GM19468 (cell line): ENCODE measurements at regions not wholly inside any gene's neighbourhood (a gene's known extent, or its start where the extent isn't known, plus 50 kb on each side); places are given as distances from the start of the nearest gene placed in this dataset.

Experiments used
- ATAC-seq: cut with Tn5 transposase; IDR thresholded peaks from one replicate; pipeline ENCODE4 v1.9.1; 2021; ENCODE audit warnings: mild to moderate bottlenecking, moderate library complexity, moderate number of reproducible peaks; ENCODE audit not compliant: unreplicated experiment; ENCODE audit errors: extremely low read depth

DNA sequence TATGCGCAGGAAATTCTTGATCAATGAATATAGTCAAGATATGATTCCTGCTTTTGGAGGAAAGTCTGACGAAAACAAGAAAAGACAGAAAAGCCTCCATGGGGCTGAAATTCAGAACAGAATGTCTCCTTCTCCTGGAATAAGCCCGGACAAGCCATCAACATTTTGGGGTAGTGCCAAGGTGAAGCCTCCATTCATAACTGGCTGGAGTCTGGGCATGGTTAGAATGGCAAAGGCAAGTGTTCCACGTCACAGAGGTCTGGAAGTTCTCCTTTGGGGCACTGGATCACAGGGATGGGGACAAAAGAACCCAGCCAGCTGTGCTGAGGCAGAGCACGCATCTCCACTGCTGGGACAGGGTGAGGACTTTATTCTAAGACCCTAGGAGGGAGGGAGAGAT, 505.7 kb downstream of the CMPK2 start:
- ATAC-seq: no peak

DNA sequence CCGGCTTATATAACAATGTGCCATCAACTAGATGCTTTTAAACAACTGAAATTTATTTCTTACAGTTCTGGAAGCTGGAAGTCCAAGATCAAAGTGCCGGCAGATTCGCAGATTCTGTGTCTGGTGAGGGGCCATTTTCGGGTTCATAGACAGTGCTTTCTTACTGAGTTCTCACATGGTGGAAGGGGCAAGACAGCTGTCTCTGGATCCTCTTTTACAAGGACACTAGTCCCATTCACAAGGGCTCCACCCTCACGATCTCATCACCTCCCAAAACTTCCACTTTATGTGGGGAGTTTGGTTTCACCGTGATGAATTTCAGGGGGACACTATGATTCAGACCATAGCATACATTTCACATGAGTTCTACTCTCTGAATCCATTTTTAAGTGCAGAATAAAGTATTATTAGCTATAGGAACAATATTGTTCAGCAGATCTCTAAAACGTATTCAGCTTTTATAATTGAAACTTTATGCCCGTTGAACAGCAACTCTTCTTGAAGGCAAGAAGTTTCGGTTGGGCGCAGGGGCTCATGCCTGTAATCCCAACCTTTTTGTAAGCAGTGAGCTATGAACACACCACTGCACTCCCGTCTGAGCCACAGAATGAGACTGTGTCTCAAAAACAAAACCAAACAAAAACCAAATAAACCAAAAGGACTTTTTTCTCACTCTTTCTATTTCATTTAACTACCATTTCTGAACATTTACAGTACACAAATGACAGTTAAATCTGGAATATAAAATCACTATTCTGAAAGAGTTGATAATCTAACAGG, 502.8 kb downstream of the CMPK2 start:
- ATAC-seq: no peak

DNA sequence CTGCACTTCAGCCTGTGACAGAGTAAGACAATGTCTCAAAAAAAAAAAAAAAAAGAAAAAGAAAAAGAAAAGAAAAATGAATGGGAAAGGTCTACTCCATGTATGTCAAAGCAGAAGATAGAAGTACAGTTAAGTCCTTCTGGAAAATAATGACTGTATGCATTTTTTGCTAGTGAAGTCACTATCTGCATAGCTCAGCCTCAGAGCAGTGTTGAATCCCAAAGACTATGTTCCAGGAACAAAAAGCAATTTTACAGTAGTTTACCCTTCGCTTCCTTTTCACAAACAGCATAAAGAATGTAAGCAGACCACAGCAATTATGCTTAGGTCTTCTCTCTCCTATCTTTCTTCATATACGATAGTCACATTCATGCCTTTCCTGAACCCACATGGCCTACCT, 497.4 kb downstream of the CMPK2 start:
- no peak for ATAC-seq

DNA sequence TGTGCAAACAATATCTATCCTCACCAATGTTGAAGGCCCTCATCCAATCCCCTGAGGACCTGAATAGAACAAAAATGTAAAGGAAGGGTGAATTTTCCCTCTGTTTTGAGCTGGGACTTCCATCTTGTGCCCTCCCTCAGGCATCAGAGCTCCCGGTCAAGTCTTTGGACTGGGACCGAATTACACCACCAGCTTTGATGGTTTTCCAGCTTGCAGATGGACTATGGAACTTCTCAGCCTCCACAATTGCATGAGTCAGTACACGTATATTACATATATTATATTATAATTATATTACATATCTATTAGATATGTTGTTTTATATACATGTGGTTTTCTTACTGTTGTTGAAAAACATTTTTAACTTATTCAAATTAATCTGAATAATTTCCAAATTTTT, 496.4 kb downstream of the CMPK2 start:
- ATAC-seq: no peak

DNA sequence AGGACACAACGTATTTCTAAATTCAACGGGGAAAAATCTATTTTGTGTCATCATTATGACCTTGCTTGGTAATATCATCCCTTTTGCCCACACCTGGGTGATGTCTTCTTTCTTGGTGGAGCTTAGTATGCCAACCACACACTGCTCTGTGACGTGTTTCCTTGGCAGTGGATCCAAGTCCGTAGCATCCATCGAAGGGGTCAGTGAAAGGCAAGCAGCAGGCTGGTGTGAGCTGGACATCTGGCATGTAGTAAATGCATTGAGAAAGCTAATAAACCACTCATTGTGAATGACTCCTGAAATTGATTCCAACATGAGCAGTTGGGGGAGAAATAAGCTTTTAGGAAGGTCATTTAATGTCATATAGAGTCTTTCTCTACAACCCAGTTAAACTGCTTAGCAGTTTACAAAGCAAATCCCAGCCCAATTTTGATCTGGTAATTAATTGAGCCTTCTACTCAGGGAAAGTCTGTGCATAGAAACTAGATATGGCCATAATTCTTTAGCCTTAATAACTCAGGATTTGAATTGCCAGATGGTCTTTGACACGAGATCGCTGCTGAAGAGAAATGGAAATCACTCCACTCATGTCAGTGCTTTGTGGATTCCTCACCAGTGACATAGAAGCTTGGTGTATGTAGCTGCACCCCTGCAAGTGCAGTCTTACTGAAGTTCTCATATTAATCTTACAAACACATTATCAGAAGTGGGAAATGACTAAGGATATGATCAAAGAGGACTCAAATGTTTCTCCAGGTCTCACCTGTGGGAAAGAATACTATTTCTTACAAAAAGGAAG, 494.8 kb downstream of the CMPK2 start:
- no peak for ATAC-seq

DNA sequence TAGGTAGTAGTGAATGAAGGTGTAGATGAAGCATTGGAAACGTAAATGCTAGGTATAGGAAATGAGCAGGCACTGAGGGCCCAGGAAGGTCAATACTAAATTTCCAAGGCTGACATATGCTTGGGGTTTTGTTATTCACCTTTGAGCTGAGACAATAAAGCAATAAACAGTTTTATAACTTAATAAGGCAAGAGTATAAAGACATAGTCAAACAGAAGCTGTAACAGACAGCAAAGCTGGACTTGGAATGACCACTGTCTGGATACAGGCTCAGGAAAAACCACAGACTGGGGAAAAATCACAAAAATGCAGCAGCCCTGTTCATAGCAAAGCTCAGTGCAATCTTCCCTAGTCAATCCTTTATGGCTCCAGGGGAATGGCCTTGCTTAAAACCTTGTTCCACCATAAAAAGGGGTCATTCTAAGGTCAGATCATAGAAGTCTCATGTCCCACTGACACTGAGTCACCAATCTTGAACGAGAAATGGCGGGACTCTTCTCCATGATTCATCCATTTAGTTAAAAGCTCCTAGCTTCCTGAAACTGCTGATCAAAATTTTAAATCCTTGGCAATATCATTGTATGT, 493.3 kb downstream of the CMPK2 start:
- no peak for ATAC-seq

DNA sequence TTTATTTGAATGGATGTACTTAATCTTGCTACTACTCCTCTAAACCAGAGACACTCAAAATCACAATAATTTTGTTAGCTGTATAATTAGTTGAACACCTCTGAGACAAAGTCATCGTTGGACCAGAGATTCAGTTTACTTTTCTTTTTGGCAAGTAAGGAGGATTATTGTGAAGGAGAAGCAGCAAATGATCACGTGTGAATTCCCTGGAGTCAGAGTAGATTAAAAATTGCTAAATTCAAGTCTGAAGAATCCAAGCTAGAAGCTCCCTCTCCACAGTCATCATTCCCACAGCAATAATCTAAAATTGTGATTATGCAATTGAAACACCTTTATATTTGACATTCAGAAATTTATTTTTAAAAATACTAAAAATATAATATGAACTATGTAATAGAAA, 484.4 kb downstream of the CMPK2 start:
- no peak for ATAC-seq

DNA sequence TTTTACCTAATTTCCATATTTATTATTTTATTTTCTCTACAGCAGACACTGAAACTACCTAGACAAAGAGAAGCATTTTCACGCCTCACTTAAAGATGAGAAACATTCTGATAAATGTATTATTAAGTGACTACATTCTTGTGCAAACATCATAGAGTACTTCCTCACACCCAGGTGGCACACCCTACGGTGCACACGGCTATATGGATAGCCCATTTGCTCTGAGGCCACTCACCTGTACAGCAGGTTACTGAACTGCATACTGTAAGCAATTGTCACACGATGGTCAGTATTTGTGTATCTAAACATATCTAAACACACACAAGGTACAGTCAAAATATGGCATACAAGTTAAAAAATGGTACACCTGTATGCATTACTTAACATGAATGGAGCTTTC, 481.4 kb downstream of the CMPK2 start:
- ATAC-seq: no peak

DNA sequence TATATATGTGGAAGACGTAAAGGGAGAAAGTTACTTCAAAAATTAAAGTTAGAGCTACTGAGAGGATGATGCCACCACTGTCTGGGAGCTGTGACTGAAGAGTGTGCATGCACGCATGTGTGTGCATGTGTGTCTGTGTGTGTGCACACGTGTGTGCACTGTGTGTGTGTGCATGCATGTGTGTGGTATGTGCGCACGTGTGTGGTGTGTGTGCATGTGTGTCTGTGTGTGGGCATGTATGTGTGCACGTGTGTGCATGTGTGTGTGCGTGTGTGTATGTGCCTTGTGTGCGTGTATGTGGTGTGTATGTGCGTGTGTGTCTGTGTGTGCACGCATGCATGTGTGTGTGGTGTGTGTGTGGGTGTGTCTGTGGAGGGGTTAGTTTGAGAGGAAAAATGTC, 473.4 kb downstream of the CMPK2 start:
- no peak for ATAC-seq

DNA sequence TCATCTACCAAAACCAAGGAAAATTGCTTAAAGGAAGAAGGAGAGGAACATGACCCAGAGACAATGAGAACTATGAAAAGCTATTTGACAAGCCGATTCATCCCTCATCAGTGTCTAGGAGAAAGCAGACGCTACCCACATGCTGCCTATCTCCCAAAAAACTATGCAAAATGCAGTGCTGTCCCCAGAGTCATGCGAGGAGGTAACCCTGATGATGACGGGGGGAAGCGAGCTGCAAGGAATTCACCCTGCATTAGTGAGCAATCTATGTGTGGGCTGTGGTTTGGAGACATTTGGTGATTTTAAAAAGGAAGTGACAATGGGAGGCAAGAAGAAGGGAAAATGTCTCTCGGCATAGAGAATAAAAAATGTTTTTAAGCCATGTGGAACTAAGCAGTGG, 472.7 kb downstream of the CMPK2 start:
- ATAC-seq: no peak

DNA sequence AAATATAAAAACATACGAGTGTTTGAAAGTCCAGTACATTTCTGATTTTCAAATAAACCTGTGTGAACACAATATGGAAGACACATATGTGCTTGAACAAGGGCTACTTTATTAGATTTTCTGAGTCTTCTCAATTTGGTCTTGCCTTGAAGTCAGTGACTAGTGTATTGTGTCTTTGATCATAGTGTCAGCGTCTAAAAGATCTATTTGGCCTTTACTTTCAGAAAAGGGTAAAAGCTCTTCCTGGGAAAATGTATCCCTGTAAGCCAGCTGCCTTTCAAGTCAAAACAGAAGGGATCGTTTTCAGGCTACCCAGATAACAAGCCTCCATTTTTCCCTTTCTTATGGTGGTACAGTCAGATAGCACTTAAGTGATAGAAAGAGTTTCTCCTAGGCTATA, 471.9 kb downstream of the CMPK2 start:
- ATAC-seq: no peak

DNA sequence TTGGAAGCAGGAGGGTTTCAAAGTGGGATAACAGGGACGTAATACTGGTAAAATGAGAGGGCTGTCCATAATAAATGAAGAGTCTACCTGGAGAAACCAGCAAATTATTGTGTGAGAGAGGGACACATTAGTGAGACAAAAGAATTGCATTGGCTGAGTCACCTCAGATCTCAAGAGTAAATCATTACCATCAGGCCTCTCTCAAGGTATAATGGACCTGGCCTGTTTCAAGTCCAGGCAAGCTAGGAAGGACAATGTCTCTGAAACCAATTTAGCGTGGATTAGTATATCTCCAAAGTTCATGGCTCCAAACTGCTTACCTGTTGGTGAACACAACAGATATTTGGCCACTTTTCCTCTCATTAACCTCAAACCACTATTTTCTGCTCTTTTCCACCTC, 471.4 kb downstream of the CMPK2 start:
- no peak for ATAC-seq

DNA sequence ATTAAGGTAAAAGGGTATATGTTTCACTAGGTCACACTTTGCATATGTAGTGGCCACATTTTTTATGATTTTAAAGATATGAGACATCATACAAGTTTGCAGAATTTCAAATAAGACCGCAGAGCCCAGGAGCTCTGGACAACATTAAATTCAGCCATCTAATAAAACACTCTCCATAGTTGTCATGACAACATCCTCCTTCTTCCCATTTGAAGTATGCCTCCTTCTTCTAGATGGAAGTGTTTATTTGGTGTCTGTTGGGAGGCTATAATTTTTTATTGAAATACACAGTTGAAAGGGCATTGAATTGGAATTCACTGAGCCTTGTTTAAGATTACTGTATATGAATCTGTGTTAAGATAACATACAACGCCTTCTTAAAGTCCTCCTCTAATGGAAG, 467.3 kb downstream of the CMPK2 start:
- no peak for ATAC-seq

DNA sequence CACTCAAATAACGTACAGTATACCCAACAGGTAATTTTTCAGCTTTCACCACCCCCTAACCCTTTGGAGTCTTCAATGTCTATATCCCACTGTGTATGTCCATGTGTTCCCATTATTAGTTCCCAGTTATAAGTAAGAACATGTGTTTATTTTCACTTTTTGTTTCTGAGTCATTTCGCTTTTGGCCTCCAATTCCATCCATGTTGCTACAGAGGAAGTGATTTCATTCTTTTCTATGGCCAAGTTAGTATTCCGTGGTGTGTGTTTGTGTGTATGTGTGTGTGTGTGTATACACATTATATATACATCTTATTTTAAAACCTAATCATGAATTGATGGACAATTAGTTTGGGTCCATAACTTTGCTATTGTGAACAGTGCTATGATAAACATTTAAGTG, 464.4 kb downstream of the CMPK2 start:
- no peak for ATAC-seq

DNA sequence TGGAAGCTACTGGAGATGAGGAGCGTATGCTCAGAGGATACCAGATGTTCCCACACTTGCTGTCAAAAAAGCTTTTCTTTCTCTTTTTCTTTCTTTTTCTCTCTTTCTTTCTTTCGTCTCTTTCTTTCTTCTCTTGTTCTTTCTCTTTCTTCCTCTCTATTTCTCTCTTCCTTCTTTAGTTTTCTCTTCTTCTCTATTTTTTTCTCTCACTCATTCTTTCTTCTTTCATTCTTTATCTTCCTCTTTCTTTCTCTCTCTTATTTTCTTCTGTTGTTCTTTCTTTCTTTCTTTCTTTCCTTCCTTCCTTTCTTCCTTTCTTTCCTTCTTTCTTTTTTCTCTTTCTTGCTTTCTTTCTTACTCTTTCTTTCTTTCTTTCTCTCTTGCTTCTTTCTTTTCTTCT, 457.6 kb downstream of the CMPK2 start:
- ATAC-seq: no peak

DNA sequence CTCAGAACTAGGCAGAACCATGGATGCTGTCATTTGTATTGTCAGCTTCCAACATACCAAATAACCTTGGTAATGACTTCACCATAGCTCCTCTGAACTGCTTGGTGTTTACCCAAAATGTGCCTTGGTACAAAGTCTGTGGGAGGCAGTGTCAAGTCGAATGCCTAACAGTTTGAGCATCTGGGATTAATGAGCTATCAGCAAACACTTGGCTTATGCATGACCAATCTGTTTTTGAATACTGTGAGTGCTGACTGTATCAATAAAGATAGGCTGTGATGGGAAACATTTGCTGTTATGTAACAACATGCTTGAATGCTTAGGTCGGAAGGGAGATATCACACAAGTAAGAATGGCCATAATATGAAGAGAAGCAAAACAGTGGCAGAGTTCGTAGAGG, 455.4 kb downstream of the CMPK2 start:
- no peak for ATAC-seq

DNA sequence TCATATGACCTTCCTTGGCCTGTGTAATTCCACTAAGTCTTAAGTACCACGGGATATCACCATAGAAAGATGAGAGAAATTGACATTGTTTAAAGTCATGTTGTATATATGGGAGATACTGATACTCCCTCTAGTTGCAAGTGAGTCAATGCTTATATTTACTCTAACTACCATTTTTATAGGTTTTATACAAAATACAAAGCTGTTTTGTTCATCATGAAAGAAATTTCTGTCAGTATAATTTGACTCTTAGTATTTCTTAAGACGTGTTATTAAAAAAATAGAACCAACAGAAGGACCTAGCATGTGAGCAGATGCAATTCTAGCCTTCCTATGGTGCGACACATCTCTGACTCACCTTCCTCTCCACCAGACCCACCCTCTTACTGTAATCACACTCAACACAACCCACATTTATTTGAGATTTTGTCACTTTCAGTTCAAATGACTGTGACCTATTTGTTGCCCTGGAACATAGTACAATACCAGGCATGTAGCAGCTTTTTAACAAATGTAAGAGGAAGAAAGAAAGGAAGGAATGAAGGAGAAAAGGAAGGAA, 453.1 kb downstream of the CMPK2 start:
- ATAC-seq: no peak

DNA sequence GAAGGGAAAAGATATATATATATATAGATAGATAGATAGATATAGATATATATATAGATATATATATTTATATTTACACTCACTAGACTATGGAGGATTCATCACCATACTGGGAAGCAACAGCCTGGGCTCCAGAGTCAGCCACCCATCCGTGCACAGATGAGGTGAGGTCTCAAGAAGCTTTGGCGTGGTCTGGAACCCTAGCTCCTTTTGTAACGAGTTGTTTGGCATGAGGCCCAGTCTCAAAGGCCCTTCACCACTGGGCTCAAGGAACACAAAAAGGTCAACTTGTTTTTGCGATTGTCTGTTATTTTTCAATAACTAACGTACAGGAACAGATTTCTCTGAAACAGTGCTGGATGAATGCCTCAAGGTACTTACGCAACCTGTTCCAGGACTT, 448.7 kb downstream of the CMPK2 start:
- no peak for ATAC-seq

DNA sequence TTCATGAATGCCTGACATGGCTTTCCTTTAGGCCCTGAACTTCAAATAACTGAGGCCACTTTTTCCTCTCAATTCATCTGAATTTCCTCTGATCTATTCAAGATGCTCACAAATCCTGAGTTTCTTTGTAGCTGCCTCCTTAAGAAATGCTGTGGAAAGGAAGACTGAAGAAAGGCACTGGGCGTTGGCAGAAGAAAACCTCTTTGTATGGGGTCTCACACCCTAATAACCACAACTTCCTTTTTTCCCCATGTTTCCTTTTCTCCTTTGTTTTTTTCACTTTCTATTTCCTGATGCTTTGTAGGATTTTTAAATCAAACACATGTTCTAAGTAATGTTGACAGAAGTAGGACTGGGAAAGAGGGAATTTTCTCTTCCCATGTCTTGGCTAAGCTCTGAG, 447.4 kb downstream of the CMPK2 start:
- ATAC-seq: no peak

DNA sequence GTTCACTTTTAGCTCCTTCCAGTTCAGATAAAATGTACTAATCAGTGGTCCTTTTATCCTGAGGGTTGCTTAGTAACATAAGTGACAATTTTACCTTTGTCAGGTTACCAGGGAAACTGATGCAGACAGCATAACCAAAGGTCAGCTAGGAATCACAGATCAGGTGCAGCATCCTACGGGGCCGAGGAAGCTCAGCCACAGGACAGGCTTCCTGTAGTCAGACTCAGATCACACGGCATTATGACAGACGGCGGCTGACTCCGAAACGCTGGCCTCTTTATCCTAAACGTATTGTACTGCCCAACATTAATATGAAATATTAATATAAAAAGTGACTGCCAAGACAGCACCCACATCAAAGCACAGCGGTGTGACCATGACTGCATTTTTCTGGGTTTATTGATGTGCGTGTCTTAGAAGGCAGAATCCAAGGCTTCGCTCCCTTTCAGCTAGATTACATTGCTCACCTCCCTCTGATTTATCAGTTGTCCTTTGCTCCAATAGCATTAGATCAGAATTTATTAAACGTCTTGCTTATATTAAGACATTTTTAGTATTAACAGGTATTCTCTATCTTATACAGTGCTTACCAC, 444.5 kb downstream of the CMPK2 start:
- ATAC-seq: no peak

DNA sequence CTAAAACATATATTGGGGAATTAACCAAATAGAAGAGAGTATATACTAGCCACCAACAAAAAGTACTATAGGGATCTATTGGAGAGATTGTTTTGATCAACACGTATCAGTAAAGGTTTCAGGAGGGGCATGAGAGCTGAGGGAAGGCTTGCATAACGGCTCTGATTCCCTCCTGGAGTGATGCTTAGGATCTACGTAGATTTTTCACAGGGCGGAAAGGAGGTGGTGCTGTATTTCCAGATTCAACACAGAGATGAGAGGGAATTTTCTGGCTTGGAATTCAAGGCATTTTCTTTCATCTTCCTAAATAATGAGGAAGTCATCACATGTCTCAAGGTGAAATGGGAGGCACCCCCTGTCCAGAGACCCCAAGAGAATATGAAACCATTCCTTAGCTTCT, 443.8 kb downstream of the CMPK2 start:
- ATAC-seq: no peak
